Keratinocyte (primary cell): ENCODE measurements at regions not wholly inside any gene's neighbourhood (a gene's known extent, or its start where the extent isn't known, plus 50 kb on each side); places are given as distances from the start of the nearest gene placed in this dataset.

Experiments
- EZH2 ChIP-seq: IDR thresholded peaks from one replicate; pipeline ENCODE4 v1.6.1; 2012; ENCODE audit warnings: inconsistent platforms, mild to moderate bottlenecking, low read length, moderate library complexity
- TF ChIP-seq, protein P1 (sequence below), 3 experiments: IDR thresholded peaks in 1 of 3; conservative IDR thresholded peaks in 1 of 3; optimal IDR thresholded peaks in 1 of 3; 2 replicates in 2 of 3; 3 replicates in 1 of 3; pipeline versions ENCODE3 to v1.5.1; 2011; ENCODE audit warnings: low read length in 3 of 3, mild to moderate bottlenecking in 3 of 3, moderate library complexity in 2 of 3, control low read depth in 1 of 3, inconsistent platforms in 1 of 3; ENCODE audit not compliant: insufficient read depth in 2 of 3; ENCODE audit errors: extremely low read depth in 1 of 3

DNA sequence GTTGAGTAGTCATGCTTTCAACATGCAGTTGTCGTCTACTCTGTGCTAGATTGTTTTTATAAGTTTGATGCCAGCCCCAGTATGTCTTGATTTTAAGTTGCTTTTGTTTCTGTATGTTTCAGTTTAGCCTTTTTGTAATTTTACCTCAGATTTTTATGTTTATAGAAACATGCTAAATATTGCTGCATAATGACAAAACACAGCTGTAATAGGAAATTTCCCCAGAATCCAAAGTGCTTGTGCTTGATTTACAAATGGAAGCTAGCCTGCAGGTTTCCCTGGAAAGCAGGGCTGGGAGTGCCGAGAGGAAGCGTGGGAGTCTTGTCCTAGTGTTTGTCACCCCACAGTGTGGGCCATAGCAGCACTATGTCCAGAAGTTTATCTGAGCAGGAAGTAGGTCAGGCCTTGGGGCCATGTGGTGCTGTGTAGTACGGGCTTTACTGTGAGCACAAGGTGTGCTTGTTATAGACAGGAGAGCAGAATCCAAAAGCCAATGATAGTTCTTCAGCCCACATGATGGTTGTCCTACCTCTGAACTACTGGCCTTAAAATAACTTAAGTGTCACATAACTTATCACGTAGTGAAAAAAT lies 100.0 kb upstream of the NREP start:
- TF ChIP-seq, protein P1, sequence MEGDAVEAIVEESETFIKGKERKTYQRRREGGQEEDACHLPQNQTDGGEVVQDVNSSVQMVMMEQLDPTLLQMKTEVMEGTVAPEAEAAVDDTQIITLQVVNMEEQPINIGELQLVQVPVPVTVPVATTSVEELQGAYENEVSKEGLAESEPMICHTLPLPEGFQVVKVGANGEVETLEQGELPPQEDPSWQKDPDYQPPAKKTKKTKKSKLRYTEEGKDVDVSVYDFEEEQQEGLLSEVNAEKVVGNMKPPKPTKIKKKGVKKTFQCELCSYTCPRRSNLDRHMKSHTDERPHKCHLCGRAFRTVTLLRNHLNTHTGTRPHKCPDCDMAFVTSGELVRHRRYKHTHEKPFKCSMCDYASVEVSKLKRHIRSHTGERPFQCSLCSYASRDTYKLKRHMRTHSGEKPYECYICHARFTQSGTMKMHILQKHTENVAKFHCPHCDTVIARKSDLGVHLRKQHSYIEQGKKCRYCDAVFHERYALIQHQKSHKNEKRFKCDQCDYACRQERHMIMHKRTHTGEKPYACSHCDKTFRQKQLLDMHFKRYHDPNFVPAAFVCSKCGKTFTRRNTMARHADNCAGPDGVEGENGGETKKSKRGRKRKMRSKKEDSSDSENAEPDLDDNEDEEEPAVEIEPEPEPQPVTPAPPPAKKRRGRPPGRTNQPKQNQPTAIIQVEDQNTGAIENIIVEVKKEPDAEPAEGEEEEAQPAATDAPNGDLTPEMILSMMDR (optimal IDR thresholded peaks at IDR 0.05 in 1 of 3, IDR thresholded peaks at IDR 0.05 in 1 of 3, conservative IDR thresholded peaks at IDR 0.05 in 1 of 3; ENCODE audit: extremely low read depth in 1 of 3, insufficient read depth in 2 of 3, low read length in 3 of 3): no peak
- no peak for TF ChIP-seq EZH2
